ENCODE measurements at regions not wholly inside any gene's neighbourhood (a gene's known extent, or its start where the extent isn't known, plus 50 kb on each side); places are given as distances from the start of the nearest gene placed in this dataset.

DNA sequence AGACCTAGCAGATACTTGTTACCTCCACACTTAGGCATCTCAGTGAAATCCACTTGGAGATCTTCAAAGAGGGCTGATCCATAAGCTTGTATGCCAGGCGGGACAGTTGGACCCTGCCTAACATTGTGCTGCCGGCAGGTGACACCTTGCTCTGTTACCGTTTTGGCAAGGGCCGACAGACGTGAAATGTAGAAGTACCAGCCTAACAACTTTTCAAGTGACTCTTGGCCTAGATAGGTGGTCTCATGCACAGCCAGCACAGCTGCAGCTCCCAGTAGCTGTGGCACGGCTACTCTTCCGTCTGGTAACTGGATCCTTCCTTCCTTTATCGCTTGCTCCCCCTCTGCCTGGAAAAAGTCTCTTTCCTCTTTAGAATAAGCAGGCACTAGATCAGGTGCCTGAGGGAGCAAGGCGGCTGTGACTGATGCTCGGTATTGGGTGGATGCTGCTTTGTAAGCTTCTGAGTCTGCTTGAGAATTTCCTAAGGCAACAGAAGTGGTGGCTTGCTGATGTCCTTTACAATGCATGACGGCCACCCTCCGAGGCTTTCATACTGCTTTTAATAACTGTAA, 713.5 kb downstream of the AMY1C start:
- H3K27ac ChIP-seq (ENCODE audit: low read depth, low read length, poor library complexity, severe bottlenecking) = no peak overlapping the region
- no peaks in the 10 kb centered on the region for H3K36me3 ChIP-seq (ENCODE audit: insufficient read depth, low read length)
- no peaks in the 10 kb centered on the region for H3K9me2 ChIP-seq (ENCODE audit: insufficient read depth, low read length)
- BruUV-seq (replicated peaks) = no TSS peak
- no peak for TF ChIP-seq EZH2phosphoT487 (IDR thresholded peaks at IDR 0.05; ENCODE audit: borderline replicate concordance, low read depth, low read length)
- TF ChIP-seq, protein P1, sequence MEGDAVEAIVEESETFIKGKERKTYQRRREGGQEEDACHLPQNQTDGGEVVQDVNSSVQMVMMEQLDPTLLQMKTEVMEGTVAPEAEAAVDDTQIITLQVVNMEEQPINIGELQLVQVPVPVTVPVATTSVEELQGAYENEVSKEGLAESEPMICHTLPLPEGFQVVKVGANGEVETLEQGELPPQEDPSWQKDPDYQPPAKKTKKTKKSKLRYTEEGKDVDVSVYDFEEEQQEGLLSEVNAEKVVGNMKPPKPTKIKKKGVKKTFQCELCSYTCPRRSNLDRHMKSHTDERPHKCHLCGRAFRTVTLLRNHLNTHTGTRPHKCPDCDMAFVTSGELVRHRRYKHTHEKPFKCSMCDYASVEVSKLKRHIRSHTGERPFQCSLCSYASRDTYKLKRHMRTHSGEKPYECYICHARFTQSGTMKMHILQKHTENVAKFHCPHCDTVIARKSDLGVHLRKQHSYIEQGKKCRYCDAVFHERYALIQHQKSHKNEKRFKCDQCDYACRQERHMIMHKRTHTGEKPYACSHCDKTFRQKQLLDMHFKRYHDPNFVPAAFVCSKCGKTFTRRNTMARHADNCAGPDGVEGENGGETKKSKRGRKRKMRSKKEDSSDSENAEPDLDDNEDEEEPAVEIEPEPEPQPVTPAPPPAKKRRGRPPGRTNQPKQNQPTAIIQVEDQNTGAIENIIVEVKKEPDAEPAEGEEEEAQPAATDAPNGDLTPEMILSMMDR (conservative IDR thresholded peaks at IDR 0.05; ENCODE audit: low read length) = no peak
- POLR2A ChIA-PET = no interaction called here
- H3K9me3 ChIP-seq (ENCODE audit: low read length) = no peaks in the 10 kb centered on the region
- H3K4me1 ChIP-seq (ENCODE audit: insufficient read depth, low read length, poor library complexity, severe bottlenecking) = no peaks in the 10 kb centered on the region
- intact Hi-C loops (cut with micrococcal nuclease; ENCODE audit: unreplicated experiment) = no loop called here
- CTCF ChIA-PET (ENCODE audit: unreplicated experiment) = no interaction called here
- no peak for DNase-seq (ENCODE audit: low spot score)
- no peaks in the 10 kb centered on the region for H4K20me1 ChIP-seq (ENCODE audit: insufficient read depth, low read length)
- no peaks in the 10 kb centered on the region for H3K79me2 ChIP-seq (ENCODE audit: insufficient read depth, low read depth, low read length)
- H3K4me3 ChIP-seq (ENCODE audit: low read depth, low read length, poor library complexity, severe bottlenecking) = no peak overlapping the region
- H3K4me2 ChIP-seq (ENCODE audit: low read length) = no peak overlapping the region
- no peak overlapping the region for H2AFZ ChIP-seq (ENCODE audit: low read length)

DNA sequence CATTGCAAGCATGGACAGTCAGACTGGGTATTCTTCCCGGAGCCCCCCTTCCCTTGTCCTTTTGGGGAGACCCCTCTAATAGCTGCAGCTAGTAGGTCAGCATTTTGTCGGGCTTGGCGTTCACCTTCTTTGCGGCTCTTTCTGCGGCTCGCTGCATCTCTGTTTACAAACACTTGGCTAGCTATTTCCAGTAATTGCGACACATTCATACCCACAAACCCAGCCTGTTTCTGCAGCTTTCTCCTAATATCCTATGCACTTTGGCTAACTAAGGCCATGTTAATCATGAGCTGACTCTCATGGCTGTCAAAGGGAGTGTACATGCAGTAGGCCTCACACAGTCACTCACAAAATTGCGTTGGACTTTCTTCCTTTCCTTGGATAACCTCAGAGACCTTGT, 716.4 kb downstream of the AMY1C start:
- no peaks in the 10 kb centered on the region for H3K79me2 ChIP-seq (ENCODE audit: insufficient read depth, low read depth, low read length)
- no peaks in the 10 kb centered on the region for H3K36me3 ChIP-seq (ENCODE audit: insufficient read depth, low read length)
- BruUV-seq (replicated peaks) = no TSS peak
- ChIA-PET POLR2A (interaction anchor here (0.6 kb wide), 1 partner anchor 535 kb away, joined by 3 read pairs; no protein-coding TSS in a partner anchor), CTCF (ENCODE audit: unreplicated experiment) (no interaction called here)
- intact Hi-C loops (cut with micrococcal nuclease; ENCODE audit: unreplicated experiment) = no loop called here
- TF ChIP-seq, protein P1 (conservative IDR thresholded peaks at IDR 0.05; ENCODE audit: low read length) = no peak
- no peak for TF ChIP-seq EZH2phosphoT487 (IDR thresholded peaks at IDR 0.05; ENCODE audit: borderline replicate concordance, low read depth, low read length)
- no peaks in the 10 kb centered on the region for H4K20me1 ChIP-seq (ENCODE audit: insufficient read depth, low read length)
- no peak overlapping the region for H3K27ac ChIP-seq (ENCODE audit: low read depth, low read length, poor library complexity, severe bottlenecking)
- no peak for DNase-seq (ENCODE audit: low spot score)
- H3K9me3 ChIP-seq (ENCODE audit: low read length) = no peaks in the 10 kb centered on the region
- no peak overlapping the region for H2AFZ ChIP-seq (ENCODE audit: low read length)
- H3K4me1 ChIP-seq (ENCODE audit: insufficient read depth, low read length, poor library complexity, severe bottlenecking) = no peaks in the 10 kb centered on the region
- no peak overlapping the region for H3K4me3 ChIP-seq (ENCODE audit: low read depth, low read length, poor library complexity, severe bottlenecking)
- no peak overlapping the region for H3K4me2 ChIP-seq (ENCODE audit: low read length)
- H3K9me2 ChIP-seq (ENCODE audit: insufficient read depth, low read length) = no peaks in the 10 kb centered on the region

DNA sequence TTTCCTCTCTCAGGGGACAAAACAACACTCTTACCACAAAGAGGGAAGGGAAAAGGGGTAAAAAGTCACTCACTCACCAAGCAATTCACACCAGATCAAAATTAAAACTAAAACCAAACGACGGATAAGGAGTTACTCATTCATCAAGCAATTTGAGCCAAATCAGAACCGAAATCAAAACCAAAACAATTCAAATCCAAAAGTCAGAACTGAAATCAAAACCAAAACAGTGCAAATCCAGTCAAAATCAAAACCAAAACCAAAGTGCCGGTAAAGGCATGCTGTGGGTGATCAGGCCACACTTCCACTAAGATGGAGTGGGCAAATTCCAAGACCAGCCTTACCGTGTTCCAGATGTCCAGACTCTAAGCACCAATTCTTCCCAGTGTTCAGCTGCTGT, 717.9 kb downstream of the AMY1C start:
- CTCF ChIA-PET (ENCODE audit: unreplicated experiment) = no interaction called here
- no peak for DNase-seq (ENCODE audit: low spot score)
- Histone ChIP-seq H4K20me1 (ENCODE audit: insufficient read depth, low read length) (no peaks in the 10 kb centered on the region), H3K27ac (ENCODE audit: low read depth, low read length, poor library complexity, severe bottlenecking) (no peak overlapping the region), H2AFZ (ENCODE audit: low read length) (no peak overlapping the region), H3K4me1 (ENCODE audit: insufficient read depth, low read length, poor library complexity, severe bottlenecking) (no peaks in the 10 kb centered on the region), H3K4me3 (ENCODE audit: low read depth, low read length, poor library complexity, severe bottlenecking) (no peak overlapping the region), H3K9me3 (ENCODE audit: low read length) (no peaks in the 10 kb centered on the region), H3K4me2 (ENCODE audit: low read length) (no peak overlapping the region), H3K79me2 (ENCODE audit: insufficient read depth, low read depth, low read length) (no peaks in the 10 kb centered on the region), H3K9me2 (ENCODE audit: insufficient read depth, low read length) (no peaks in the 10 kb centered on the region), H3K36me3 (ENCODE audit: insufficient read depth, low read length) (no peaks in the 10 kb centered on the region)
- POLR2A ChIA-PET = no interaction called here
- BruUV-seq (replicated peaks) = no TSS peak
- intact Hi-C loops (cut with micrococcal nuclease; ENCODE audit: unreplicated experiment) = no loop called here
- TF ChIP-seq, protein P1 (conservative IDR thresholded peaks at IDR 0.05; ENCODE audit: low read length) = no peak

Data from OCI-LY7 (cell line).